Stimulated activated CD4-positive, alpha-beta T cell treated with anti-CD3 and anti-CD28 coated beads, Interleukin-4, amount 100 ng/mL, for 48 hours (primary cell): ENCODE measurements at regions not wholly inside any gene's neighbourhood (a gene's known extent, or its start where the extent isn't known, plus 50 kb on each side); places are given as distances from the start of the nearest gene placed in this dataset.

ENCODE experiments used
- DNase-seq, 2 donors: peaks; one replicate each; pipeline ENCODE4 v3.0.0-alpha.2; 2020; ENCODE audit warnings: low read depth in 2 of 2

DNA sequence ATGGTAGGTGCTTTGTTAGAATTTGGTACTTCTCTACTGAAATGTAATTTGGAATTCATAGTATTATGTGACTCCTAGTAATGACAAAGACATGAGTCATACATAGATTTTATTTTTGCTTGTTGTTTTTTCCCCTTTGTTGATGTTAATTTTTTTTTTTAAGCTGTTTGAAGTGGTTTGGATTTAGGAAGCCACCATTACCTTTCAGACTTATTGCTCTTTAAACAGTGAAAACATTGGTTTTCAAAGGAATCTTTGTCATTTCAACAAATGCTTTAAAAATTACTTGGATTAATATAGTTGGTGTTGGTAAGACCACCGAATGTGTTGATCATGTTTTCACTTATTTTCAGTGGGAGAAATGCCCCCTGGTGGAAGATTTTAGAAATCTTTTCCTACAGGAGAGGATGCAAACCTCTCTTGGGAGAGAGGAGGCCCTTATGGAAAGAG is 170.1 kb upstream of the PITX1 start:
- DNase-seq = no peak

DNA sequence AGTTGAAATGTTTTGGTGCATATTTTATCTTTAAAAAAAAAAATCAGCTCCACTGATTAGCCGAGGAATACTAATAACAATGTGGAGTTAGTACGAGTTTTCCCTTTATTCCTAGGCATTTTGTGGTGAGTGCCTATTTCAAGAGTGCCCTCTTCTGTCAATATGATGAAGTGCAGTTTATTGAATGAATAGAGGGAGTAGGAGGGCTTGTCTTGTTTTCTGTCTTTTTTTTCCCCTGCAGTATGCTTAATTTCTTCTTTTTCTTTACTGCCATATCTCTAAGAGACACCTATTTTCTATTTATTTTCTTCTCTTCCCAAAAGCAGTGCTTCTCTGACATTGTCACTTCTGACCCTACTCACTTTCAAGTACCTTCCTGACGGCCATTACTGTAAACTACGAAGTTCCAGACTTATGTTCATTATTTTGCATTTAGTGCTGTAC is 169.6 kb upstream of the PITX1 start:
- no peak for DNase-seq

- no peak for DNase-seq
Measured at GRCh38 chr5:135203019-135203418, 169.0 kb upstream of the PITX1 start.

GRCh38 chr5:135199919-135200318 is 165.9 kb upstream of the PITX1 start:
- DNase-seq = no peak

DNA sequence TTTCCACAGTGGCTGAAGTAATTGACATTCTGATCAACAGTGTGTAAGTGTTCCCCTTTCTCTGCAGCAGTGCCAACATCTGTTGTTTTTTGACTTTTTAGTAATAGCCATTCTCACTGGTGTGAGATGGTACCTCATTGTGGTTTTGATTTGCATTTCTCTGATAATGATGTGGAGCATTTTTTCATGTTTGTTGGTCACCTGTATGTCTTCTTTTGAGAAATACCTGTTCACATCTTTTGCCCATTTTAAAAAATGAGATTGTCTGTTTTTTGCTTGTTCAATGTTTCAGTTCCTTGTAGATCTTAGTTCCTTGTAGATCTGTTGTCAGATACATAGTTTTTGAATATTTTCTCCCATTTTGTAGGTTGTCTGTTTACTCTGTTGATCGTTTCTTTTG is 162.5 kb upstream of the PITX1 start:
- no peak for DNase-seq

- no peak for DNase-seq
Measured at GRCh38 chr5:135195270-135195608, 161.2 kb upstream of the PITX1 start.

GRCh38 chr5:135194573-135195269 is 160.7 kb upstream of the PITX1 start:
- no peak for DNase-seq

- no peak for DNase-seq
Measured at GRCh38 chr5:135194126-135194488, 160.1 kb upstream of the PITX1 start.

DNA sequence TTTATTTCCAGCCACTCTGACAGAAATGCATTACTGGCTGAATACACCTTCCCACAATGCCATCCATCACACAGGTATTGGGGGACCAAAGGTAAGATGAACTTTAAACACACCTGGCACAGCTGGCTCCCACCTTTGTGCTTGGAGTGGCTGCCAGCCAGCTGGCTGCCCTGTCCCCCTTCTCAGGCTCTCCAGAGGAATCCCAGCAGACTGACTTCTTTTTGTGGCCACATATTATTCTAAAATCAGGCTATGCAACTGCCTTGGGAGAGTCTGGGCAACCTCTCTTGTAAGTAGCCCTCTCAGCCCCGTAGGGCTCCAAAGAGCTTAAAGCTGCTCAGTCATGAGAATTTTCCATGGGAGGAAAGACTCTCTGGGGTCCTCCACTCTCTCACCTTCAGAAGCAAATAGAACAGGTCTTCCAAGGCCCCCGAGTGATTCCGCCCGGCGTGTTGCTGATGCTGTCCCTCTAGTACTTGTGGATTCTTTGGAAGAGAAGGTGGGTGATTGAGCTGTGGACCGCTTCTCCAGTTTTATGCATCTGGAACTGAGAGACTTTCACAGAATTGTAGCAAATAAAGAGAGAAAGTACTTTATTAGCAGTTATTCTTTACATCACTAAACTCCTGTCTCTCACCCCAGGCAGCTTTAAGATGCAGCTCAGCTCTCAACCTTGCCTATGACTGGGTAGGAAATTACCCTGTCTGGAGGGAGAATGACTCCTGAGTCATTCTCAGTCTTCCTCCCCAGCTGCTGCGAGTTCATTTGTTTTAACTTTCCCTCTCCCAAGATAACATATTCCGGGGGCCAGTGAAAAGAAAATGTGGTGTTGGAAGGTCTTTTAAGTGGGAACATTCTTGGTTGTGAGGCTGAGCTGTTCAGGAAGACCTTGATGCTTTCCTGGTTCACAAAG is 159.4 kb upstream of the PITX1 start:
- DNase-seq = no peak

DNA sequence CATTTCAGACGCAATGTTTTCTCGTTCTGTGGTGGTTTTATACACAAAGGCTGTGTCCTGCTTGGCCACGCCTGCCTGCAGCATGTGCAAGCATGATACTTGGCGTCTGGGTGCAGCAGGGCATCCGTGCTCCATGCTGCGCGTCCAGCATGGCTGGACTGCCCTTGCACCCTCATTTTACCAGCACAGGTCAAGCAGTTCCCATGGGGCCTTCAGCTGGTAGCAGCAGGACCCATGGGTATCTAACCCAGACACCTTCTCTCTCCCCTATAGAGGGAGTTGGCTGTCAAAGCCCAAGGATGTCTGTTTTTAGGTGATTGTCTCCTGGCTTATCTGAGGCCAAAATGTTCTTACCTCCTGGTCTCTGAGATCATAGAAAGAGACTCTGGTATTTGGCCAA is 158.3 kb upstream of the PITX1 start:
- DNase-seq = no peak

DNA sequence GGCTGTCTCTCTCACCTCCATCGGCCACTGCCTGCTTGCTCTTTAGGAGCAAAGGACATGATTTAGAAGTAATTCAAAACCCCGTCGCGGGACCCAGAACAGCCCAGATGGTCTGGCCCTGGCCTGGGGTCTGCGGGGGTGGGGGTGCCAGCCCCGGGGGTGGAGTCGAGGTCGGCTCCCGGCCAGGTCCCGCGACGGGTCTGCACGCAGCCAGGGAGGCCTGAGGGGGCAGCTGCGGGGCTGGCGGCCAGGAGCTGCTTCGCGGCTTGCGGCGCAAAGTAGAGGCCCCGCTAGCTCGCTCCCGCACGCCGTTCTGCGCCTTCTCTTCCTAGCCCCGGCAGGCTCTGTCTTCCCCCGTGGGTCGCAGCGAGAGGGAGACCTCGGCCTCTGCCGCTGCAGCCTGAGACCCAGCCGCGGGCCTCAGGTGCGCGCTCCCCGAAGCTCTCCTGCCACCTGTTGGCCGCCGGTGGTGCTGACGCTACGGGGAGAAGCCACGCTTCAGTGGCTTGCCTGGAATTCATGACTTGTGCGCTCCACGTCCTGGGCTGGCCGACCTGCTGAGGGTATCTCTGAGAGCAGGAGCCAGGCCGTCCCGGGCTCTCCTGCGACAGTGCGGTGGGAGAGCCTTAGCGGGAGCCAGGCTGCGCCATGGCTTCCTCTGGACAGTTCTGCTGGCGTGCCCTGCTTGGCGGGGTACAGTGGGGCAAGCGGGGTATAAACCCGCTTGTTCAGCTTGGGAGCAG is 157.2 kb upstream of the PITX1 start:
- peak; percentile 63 to 68 for DNase-seq

GRCh38 chr5:135190416-135191083 is 156.5 kb upstream of the PITX1 start:
- no peak for DNase-seq

DNA sequence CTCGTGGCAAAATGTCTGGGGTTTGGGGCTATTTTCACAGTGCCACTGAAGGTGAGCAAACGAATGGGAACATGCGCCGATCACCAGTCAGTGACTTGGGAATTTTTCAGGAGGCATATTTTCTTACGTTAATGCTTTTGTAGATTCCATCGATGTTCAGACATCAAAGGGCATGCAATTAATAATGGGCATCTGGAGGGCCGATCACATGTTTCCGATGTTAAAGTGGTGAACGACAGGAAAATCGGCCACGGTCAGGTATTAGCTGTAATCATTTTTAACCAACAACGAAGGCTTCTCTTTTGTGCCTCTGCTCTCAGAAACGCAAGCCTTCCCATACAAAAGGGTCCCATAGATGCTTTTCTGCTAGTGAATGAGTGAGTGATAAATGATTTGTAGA is 155.0 kb upstream of the PITX1 start:
- DNase-seq = no peak

- DNase-seq = no peak
Measured at GRCh38 chr5:135188233-135188914, 154.3 kb upstream of the PITX1 start.

DNA sequence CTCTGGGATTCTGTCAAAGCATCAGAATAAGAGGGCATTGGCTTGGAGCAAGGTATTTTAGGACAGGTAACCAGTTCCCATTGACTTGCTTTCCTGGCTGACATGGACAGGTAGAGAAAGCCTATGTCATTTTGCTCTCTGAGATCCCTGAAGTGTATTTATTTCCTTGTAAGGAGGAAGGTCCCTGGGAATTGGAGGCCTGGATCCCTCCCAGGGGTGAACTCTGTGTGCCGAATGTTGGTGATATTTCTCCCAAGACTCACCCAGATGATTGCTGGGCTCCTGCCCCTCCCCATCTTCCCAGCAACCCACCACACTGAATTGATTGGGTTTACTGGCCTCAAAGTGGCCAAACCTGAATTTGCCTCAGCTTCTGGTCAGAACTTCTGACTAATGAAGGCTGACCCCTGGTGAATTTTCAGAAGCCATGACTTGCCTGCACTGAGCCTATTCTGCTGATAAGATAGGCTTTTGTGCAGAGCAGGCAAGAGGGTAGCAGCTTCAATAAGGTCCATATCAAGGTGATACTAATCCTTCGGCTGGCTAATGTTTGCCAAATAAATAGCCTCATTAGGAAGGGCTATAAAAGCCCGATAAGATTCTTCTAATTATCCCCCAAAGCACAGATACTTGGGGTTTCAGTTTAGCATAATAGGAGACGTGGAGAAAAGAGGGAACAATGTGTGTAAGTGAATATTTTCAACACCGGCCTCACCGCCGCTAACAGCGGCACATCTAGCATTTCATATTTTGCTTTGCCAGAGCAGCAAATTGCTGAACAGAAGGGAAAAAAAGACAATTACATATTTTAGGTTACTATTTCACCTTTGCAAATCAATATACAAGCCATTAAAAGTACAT is 152.9 kb upstream of the PITX1 start:
- no peak for DNase-seq

- DNase-seq = no peak
Measured at GRCh38 chr5:135185481-135186065, 151.5 kb upstream of the PITX1 start.

DNA sequence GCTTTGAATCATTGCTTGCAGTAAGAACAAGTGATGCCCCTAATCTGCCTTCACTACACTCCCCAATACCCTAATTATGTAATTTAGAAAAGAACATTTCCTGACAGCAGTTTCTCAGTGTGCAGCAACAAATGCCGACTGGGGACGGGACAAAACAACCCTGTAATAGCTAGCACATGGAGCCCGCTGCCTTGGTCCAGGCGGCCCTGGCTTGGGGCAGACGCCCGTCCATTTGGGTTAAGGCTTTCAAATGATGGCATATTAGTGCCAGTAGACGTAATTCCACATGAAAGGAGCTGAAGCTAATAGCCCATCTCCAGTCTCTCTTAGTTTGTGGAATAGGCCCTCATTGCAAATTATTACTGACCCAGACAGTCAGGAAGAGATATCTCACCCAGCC is 150.6 kb upstream of the PITX1 start:
- no peak for DNase-seq

DNA sequence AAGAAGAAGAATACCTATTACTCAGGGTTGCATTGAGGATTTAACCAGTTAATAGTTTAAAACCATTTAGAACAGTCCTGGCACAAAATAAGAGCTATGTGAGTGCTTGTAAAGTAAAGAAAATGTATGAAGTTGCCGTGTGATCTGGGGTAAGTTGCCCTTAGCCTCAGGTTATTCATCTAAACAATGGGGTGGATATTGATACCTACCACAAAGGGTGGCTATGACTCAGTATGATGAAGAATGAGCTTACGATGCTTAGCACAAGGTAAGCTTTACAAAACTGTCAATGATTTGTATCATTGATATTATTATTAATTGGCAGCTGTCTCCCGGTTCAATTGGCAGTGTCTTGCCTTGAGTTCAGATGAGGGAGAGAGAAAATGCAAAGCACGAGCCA is 149.4 kb upstream of the PITX1 start:
- DNase-seq = no peak

DNA sequence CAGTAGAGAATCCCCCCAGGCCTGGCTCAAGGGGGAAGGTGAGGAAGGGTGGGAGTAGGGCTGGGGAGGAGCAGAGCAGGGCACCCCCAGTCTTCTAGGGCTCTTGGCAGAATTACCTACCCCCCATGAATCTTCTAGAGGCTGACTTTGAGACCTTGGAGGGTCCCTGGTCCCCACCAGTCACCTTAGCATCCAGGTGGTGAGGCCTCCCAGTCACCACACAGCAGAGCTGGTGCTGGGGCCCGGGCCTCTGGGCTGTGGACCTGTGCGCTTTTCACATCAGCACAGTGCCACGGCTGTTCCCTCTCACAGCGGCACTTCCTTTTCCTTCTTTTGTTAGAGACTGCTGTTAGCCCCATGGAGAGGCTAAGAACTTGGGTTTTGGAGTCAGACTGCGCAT is 148.6 kb upstream of the PITX1 start:
- DNase-seq = no peak

DNA sequence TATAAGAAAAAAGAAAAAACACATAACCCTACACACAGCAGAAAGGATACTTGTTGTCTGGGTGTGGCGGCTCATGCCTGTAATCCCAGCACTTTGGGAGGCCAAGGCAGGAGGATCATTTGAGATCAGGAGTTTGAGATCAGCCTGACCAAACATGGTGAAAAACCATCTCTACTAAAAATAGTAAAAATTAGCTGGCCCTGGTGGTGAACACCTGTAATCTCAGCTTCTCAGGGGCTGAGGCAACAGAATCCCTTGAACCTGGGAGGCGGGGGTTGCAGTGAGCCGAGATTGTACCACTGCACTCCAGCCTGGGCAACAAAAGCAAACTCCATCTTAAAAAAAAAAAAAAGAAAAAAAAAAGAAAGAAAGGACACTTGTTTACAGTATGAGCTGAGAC is 147.6 kb upstream of the PITX1 start:
- no peak for DNase-seq
